WTC11 (cell line): ENCODE measurements at regions not wholly inside any gene's neighbourhood (a gene's known extent, or its start where the extent isn't known, plus 50 kb on each side); places are given as distances from the start of the nearest gene placed in this dataset.
A peak's percentile ranks its signal among the peaks of the same experiment; 100 is the strongest.

Source experiments
- ATAC-seq: fragments of 200-7000 bp; cut with Tn5 transposase; 2 replicates; pipeline ENCODE4 v1.10.0; 2021; ENCODE audit warnings: mild to moderate bottlenecking, moderate library complexity
- CTCF ChIA-PET: fragments of 300-600 bp; sonication (Branson Sonifier 250); formaldehyde crosslinking; loops from one replicate; lab custom pipeline; 2021; ENCODE audit warnings: antibody characterized with exemption; lab: Charles Lee
- POLR2A ChIA-PET: fragments of 350-600 bp; sonication (Branson Sonifier 250); formaldehyde crosslinking; loops from one replicate; lab custom pipeline; 2021; ENCODE audit warnings: antibody characterized with exemption; lab: Charles Lee
- DNase-seq: peaks from one replicate; pipeline ENCODE4 v3.0.0; 2021; ENCODE audit warnings: low spot score
- H3K27ac Mint-ChIP-seq: 2 replicates; pipeline ENCODE4 v1.8.0; 2021; ENCODE audit warnings: mixed read lengths
- H3K27me3 Mint-ChIP-seq: 2 replicates; pipeline ENCODE4 v1.8.0; 2021; ENCODE audit warnings: low read depth, mild to moderate bottlenecking, moderate library complexity, mixed read lengths
- H3K36me3 Mint-ChIP-seq: 2 replicates; pipeline ENCODE4 v1.8.0; 2021; ENCODE audit warnings: mixed read lengths
- H3K4me1 Mint-ChIP-seq: 2 replicates; pipeline ENCODE4 v1.8.0; 2022; ENCODE audit warnings: mixed read lengths
- H3K4me3 Mint-ChIP-seq: 2 replicates; pipeline ENCODE4 v1.8.0; 2021; ENCODE audit warnings: mild to moderate bottlenecking, moderate library complexity, mixed read lengths
- H3K9me3 Mint-ChIP-seq: 2 replicates; pipeline ENCODE4 v1.8.0; 2021; ENCODE audit warnings: mixed read lengths
- CREM ChIP-seq: sonication (generic); formaldehyde crosslinking; IDR thresholded peaks from 2 replicates; pipeline ENCODE4 v1.8.1; 2022; ENCODE audit warnings: mild to moderate bottlenecking, missing genetic modification reagents, moderate library complexity
- FOXJ3 ChIP-seq: sonication (generic); formaldehyde crosslinking; IDR thresholded peaks from 2 replicates; pipeline ENCODE4 v1.9.0; 2021; ENCODE audit warnings: missing genetic modification reagents, mild to moderate bottlenecking, borderline replicate concordance
- HMGA2 ChIP-seq: fragments of 250-450 bp; sonication (Bioruptor Pico); IDR thresholded peaks from 2 replicates; pipeline ENCODE4 v1.4.0; 2021; ENCODE audit warnings: mild to moderate bottlenecking, moderate library complexity
- KAT7 ChIP-seq: sonication (generic); formaldehyde crosslinking; IDR thresholded peaks from 2 replicates; pipeline ENCODE4 v1.8.1; 2023; ENCODE audit warnings: missing genetic modification reagents, mild to moderate bottlenecking, borderline replicate concordance
- OVOL2 ChIP-seq: fragments of 250-450 bp; sonication (Bioruptor Pico); IDR thresholded peaks from 2 replicates; pipeline ENCODE4 v1.9.0; 2021; ENCODE audit warnings: mild to moderate bottlenecking, borderline replicate concordance
- SP1 ChIP-seq: sonication (generic); formaldehyde crosslinking; conservative IDR thresholded peaks from 2 replicates; pipeline ENCODE4 v1.8.1; 2022; ENCODE audit warnings: missing genetic modification reagents
- TEAD1 ChIP-seq: sonication (generic); formaldehyde crosslinking; IDR thresholded peaks from 2 replicates; pipeline ENCODE4 v1.8.0; 2022; ENCODE audit warnings: mild to moderate bottlenecking, missing genetic modification reagents
- ZBTB21 ChIP-seq: sonication (generic); formaldehyde crosslinking; IDR thresholded peaks from 2 replicates; pipeline ENCODE4 v1.8.1; 2023; ENCODE audit warnings: mild to moderate bottlenecking, missing genetic modification reagents, borderline replicate concordance
- ZNF138 ChIP-seq: sonication (generic); formaldehyde crosslinking; conservative IDR thresholded peaks from 2 replicates; pipeline ENCODE4 v1.8.1; 2022; ENCODE audit warnings: mild to moderate bottlenecking, moderate library complexity, missing genetic modification reagents
- ZNF416 ChIP-seq: fragments of 250-450 bp; sonication (Bioruptor Pico); IDR thresholded peaks from 2 replicates; pipeline ENCODE4 v1.9.0; 2021; ENCODE audit warnings: mild to moderate bottlenecking, inconsistent platforms
- ZNF671 ChIP-seq: fragments of 250-450 bp; sonication (Bioruptor Pico); IDR thresholded peaks from 2 replicates; pipeline ENCODE4 v1.8.0; 2021; ENCODE audit warnings: mild to moderate bottlenecking
- TF ChIP-seq, protein P1 (sequence below): sonication (generic); formaldehyde crosslinking; IDR thresholded peaks from 2 replicates; pipeline ENCODE4 v1.8.0; 2022; ENCODE audit warnings: mild to moderate bottlenecking, missing genetic modification reagents
- TF ChIP-seq, protein P2 (sequence below): fragments of 250-450 bp; sonication (Bioruptor Pico); conservative IDR thresholded peaks from 2 replicates; pipeline ENCODE4 v1.9.0; 2021; ENCODE audit warnings: mild to moderate bottlenecking
- TF ChIP-seq, protein P3 (sequence below): fragments of 200-600 bp; IDR thresholded peaks from 2 replicates; pipeline ENCODE4 v1.8.0; 2022; ENCODE audit warnings: antibody characterized with exemption
- TF ChIP-seq, protein P4 (sequence below): sonication (generic); formaldehyde crosslinking; IDR thresholded peaks from 2 replicates; pipeline ENCODE4 v1.8.1; 2023; ENCODE audit warnings: mild to moderate bottlenecking, missing genetic modification reagents
- TF ChIP-seq, protein P5 (sequence below): sonication (generic); formaldehyde crosslinking; IDR thresholded peaks from 2 replicates; pipeline ENCODE4 v1.8.1; 2022; ENCODE audit warnings: low read depth, missing genetic modification reagents, borderline replicate concordance
- TF ChIP-seq, protein P6 (sequence below): sonication (generic); formaldehyde crosslinking; IDR thresholded peaks from 2 replicates; pipeline ENCODE4 v1.8.0; 2022; ENCODE audit warnings: missing genetic modification reagents
- TF ChIP-seq, protein P7 (sequence below): fragments of 250-450 bp; sonication (Bioruptor Pico); IDR thresholded peaks from 2 replicates; pipeline ENCODE4 v2.1.2; 2022; ENCODE audit warnings: mild to moderate bottlenecking, moderate library complexity

DNA sequence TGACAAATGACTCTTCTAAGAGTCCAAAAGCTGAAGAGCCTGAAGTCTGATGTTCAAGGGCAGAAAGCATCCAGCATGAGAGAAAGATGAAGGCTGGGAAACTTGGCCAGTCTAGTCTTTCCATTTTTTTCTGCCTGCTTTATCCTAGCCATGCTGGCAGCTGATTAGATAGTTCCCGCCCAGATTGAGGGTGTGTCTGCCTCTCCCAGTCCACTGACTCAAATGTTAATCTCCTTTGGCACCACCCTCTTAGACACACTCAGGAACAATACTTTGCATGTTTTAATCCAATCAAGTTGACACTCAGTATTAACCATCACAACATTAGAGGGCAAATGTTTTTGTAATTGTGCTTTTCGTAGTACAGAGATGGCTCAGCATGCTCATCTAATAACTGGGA lies 267.5 kb upstream of the KLHL1 start:
- Mint-ChIP-seq H3K9me3 (no peaks in the 10 kb centered on the region), H3K27ac (no peak overlapping the region), H3K36me3 (no peaks in the 10 kb centered on the region), H3K4me3 (no peak overlapping the region), H3K4me1 (peaks cover 3% of the 10 kb centered on the region; the same call in 1 of the 2 replicates), H3K27me3 (no peaks in the 10 kb centered on the region)
- POLR2A ChIA-PET, result no interaction called here
- ATAC-seq, result no peak
- CTCF ChIA-PET, result no interaction called here
- TF ChIP-seq, protein P1, sequence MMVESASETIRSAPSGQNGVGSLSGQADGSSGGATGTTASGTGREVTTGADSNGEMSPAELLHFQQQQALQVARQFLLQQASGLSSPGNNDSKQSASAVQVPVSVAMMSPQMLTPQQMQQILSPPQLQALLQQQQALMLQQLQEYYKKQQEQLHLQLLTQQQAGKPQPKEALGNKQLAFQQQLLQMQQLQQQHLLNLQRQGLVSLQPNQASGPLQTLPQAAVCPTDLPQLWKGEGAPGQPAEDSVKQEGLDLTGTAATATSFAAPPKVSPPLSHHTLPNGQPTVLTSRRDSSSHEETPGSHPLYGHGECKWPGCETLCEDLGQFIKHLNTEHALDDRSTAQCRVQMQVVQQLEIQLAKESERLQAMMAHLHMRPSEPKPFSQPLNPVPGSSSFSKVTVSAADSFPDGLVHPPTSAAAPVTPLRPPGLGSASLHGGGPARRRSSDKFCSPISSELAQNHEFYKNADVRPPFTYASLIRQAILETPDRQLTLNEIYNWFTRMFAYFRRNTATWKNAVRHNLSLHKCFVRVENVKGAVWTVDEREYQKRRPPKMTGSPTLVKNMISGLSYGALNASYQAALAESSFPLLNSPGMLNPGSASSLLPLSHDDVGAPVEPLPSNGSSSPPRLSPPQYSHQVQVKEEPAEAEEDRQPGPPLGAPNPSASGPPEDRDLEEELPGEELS (CRISPR knock-in tag), result no peak
- TF ChIP-seq ZNF416 (CRISPR knock-in tag) (no peak), KAT7 (CRISPR knock-in tag) (no peak), TEAD1 (CRISPR knock-in tag) (no peak), ZNF138 (CRISPR knock-in tag) (no peak), HMGA2 (CRISPR knock-in tag) (no peak)
- TF ChIP-seq, protein P2, sequence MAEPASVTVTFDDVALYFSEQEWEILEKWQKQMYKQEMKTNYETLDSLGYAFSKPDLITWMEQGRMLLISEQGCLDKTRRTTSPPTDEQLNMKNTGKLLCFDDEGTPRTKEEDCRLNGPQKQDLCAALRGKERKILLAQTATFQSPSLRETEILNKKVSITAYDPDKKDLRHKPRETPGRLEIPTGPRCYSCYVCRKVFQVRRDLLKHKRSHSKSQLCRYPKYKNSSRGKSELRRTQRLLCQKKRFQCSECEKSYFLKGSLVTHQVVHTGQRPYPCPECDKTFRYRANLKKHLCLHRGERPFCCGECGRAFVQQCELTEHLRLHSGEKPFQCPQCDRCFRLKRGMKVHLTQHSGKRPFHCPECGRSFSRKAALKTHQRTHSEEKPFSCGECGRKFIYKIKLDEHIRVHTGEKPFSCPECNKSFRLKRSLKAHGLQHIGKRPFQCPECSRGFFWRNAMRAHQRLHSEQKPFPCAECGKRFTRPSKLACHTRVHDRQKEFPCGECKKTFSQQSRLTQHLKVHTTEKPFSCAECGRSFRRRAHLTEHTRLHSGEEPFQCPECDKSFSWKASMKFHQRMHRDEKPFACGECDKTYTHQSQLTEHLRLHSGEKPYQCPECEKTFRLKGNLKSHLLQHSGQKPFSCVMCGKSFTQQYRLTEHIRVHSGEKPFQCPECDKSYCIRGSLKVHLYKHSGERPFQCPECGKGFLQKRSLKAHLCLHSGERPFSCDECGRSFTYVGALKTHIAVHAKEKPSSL (CRISPR knock-in tag), result no peak
- TF ChIP-seq, protein P3, sequence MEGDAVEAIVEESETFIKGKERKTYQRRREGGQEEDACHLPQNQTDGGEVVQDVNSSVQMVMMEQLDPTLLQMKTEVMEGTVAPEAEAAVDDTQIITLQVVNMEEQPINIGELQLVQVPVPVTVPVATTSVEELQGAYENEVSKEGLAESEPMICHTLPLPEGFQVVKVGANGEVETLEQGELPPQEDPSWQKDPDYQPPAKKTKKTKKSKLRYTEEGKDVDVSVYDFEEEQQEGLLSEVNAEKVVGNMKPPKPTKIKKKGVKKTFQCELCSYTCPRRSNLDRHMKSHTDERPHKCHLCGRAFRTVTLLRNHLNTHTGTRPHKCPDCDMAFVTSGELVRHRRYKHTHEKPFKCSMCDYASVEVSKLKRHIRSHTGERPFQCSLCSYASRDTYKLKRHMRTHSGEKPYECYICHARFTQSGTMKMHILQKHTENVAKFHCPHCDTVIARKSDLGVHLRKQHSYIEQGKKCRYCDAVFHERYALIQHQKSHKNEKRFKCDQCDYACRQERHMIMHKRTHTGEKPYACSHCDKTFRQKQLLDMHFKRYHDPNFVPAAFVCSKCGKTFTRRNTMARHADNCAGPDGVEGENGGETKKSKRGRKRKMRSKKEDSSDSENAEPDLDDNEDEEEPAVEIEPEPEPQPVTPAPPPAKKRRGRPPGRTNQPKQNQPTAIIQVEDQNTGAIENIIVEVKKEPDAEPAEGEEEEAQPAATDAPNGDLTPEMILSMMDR, result no peak
- no peak for DNase-seq

DNA sequence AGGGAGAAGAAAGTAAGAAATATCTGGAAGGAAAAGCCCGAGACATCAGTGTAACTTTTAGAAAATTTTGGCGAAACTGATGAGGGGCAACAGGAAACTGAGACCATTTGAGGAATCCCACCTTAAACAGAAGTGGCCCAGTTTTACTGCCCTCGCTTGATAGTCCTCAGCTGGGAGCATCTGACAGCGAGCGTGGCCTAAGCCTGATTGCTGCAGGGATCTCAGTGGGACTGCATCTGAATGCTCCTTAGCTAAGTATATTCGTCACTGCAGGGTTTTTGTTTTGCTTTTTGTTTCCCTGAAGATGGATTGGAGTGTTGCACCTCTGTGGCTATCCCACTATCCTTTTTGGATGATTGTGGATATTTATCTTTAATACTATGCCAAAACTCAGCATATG lies 262.7 kb upstream of the KLHL1 start:
- no peak overlapping the region for H3K27ac Mint-ChIP-seq
- H3K36me3 Mint-ChIP-seq, result no peaks in the 10 kb centered on the region
- H3K27me3 Mint-ChIP-seq, result no peaks in the 10 kb centered on the region
- TF ChIP-seq, protein P1 (CRISPR knock-in tag), result no peak
- TF ChIP-seq, protein P4, sequence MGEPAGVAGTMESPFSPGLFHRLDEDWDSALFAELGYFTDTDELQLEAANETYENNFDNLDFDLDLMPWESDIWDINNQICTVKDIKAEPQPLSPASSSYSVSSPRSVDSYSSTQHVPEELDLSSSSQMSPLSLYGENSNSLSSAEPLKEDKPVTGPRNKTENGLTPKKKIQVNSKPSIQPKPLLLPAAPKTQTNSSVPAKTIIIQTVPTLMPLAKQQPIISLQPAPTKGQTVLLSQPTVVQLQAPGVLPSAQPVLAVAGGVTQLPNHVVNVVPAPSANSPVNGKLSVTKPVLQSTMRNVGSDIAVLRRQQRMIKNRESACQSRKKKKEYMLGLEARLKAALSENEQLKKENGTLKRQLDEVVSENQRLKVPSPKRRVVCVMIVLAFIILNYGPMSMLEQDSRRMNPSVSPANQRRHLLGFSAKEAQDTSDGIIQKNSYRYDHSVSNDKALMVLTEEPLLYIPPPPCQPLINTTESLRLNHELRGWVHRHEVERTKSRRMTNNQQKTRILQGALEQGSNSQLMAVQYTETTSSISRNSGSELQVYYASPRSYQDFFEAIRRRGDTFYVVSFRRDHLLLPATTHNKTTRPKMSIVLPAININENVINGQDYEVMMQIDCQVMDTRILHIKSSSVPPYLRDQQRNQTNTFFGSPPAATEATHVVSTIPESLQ (CRISPR knock-in tag), result no peak
- TF ChIP-seq ZNF671 (CRISPR knock-in tag), result no peak
- TF ChIP-seq, protein P5, sequence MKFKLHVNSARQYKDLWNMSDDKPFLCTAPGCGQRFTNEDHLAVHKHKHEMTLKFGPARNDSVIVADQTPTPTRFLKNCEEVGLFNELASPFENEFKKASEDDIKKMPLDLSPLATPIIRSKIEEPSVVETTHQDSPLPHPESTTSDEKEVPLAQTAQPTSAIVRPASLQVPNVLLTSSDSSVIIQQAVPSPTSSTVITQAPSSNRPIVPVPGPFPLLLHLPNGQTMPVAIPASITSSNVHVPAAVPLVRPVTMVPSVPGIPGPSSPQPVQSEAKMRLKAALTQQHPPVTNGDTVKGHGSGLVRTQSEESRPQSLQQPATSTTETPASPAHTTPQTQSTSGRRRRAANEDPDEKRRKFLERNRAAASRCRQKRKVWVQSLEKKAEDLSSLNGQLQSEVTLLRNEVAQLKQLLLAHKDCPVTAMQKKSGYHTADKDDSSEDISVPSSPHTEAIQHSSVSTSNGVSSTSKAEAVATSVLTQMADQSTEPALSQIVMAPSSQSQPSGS, result no peak
- no peak for TF ChIP-seq ZBTB21 (CRISPR knock-in tag)
- no peak for TF ChIP-seq OVOL2 (CRISPR knock-in tag)
- TF ChIP-seq, protein P6, sequence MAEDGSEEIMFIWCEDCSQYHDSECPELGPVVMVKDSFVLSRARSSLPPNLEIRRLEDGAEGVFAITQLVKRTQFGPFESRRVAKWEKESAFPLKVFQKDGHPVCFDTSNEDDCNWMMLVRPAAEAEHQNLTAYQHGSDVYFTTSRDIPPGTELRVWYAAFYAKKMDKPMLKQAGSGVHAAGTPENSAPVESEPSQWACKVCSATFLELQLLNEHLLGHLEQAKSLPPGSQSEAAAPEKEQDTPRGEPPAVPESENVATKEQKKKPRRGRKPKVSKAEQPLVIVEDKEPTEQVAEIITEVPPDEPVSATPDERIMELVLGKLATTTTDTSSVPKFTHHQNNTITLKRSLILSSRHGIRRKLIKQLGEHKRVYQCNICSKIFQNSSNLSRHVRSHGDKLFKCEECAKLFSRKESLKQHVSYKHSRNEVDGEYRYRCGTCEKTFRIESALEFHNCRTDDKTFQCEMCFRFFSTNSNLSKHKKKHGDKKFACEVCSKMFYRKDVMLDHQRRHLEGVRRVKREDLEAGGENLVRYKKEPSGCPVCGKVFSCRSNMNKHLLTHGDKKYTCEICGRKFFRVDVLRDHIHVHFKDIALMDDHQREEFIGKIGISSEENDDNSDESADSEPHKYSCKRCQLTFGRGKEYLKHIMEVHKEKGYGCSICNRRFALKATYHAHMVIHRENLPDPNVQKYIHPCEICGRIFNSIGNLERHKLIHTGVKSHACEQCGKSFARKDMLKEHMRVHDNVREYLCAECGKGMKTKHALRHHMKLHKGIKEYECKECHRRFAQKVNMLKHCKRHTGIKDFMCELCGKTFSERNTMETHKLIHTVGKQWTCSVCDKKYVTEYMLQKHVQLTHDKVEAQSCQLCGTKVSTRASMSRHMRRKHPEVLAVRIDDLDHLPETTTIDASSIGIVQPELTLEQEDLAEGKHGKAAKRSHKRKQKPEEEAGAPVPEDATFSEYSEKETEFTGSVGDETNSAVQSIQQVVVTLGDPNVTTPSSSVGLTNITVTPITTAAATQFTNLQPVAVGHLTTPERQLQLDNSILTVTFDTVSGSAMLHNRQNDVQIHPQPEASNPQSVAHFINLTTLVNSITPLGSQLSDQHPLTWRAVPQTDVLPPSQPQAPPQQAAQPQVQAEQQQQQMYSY (CRISPR knock-in tag), result no peak
- no peak for TF ChIP-seq SP1 (CRISPR knock-in tag)
- TF ChIP-seq CREM (CRISPR knock-in tag), result no peak
- no peak for TF ChIP-seq FOXJ3 (CRISPR knock-in tag)
- TF ChIP-seq, protein P7, sequence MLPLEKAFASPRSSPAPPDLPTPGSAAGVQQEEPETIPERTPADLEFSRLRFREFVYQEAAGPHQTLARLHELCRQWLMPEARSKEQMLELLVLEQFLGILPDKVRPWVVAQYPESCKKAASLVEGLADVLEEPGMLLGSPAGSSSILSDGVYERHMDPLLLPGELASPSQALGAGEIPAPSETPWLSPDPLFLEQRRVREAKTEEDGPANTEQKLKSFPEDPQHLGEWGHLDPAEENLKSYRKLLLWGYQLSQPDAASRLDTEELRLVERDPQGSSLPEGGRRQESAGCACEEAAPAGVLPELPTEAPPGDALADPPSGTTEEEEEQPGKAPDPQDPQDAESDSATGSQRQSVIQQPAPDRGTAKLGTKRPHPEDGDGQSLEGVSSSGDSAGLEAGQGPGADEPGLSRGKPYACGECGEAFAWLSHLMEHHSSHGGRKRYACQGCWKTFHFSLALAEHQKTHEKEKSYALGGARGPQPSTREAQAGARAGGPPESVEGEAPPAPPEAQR, result no peak
- TF ChIP-seq, all 79 proteins: peak for 0
- H3K4me3 Mint-ChIP-seq, result no peak overlapping the region
- ChIA-PET POLR2A (no interaction called here), CTCF (no interaction called here)
- peak; percentile 72 for ATAC-seq
- peaks cover 3% of the 10 kb centered on the region; the same call in 1 of the 2 replicates for H3K4me1 Mint-ChIP-seq
- H3K9me3 Mint-ChIP-seq, result no peaks in the 10 kb centered on the region
- DNase-seq, result no peak
